ENCODE measurements at regions not wholly inside any gene's neighbourhood (a gene's known extent, or its start where the extent isn't known, plus 50 kb on each side); places are given as distances from the start of the nearest gene placed in this dataset.
A peak's percentile ranks its signal among the peaks of the same experiment; 100 is the strongest.
"Not testable (repeated sequence)": the region's sequence is repeated elsewhere in the genome, so short reads cannot be mapped to it uniquely, and the experiment has no call there.

DNA sequence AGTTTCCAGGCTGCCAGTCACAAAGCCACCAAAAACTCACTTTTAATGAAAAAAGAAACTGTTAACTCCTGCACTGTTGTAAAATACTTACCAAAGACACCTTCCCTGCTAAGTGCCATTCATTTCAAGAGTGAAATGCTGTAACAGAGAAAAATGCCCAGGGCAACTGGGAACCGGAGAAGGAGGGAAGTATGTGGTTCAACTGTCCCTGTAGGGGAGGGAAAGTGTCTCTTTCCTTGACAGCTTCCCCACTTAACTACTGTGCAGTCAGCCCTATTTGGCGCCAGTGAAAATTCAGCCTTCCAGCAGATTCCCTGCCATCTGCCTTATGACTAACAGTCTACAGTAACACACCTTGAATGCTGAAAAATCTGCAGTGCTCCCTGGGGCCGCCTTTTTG, 789.0 kb downstream of the DIAPH3 start:
- Histone ChIP-seq H3K27me3 (ENCODE audit: insufficient read depth, low read length) (no peaks in the 10 kb centered on the region), H3K9me3 (ENCODE audit: insufficient read depth, low read depth, low read length) (no peaks in the 10 kb centered on the region), H3K36me3 (ENCODE audit: insufficient read depth, low read length) (no peaks in the 10 kb centered on the region), H3K9ac (ENCODE audit: low read depth, low read length) (no peak overlapping the region), H3K4me1 (ENCODE audit: insufficient read depth, low read length) (peaks cover 15% of the 10 kb centered on the region), H3K4me3 (ENCODE audit: low read length) (no peak overlapping the region), H3K27ac (ENCODE audit: low read depth, low read length) (no peak overlapping the region)
- 57% methylated on average over 3 of the region's 3 CpGs for WGBS

DNA sequence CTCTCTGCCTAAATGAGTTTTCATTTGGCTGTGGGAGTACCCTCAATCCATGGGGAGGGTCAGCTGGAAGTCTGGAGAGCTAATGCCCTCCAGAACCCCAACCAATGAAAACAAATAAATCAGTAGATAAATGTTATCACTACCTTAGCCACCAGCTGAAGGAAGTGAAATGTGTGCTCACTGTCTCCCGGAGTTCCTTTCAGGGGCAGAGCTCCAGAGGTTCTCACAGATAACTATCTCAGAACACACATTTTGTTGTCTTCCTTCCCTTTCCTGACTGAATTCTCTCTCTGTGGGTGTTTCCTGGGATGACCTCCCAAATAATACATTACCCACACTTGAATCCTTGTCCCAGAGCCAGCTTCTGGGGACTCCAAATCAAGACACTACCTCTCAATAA, 779.6 kb downstream of the DIAPH3 start:
- H3K36me3 ChIP-seq (ENCODE audit: insufficient read depth, low read length) = no peaks in the 10 kb centered on the region
- 79% methylated on average over 1 of the region's 1 CpG for WGBS
- H3K9ac ChIP-seq (ENCODE audit: low read depth, low read length) = no peak overlapping the region
- H3K9me3 ChIP-seq (ENCODE audit: insufficient read depth, low read depth, low read length) = no peaks in the 10 kb centered on the region
- H3K27me3 ChIP-seq (ENCODE audit: insufficient read depth, low read length) = no peaks in the 10 kb centered on the region
- no peak overlapping the region for H3K4me3 ChIP-seq (ENCODE audit: low read length)
- no peaks in the 10 kb centered on the region for H3K4me1 ChIP-seq (ENCODE audit: insufficient read depth, low read length)
- H3K27ac ChIP-seq (ENCODE audit: low read depth, low read length) = no peak overlapping the region

DNA sequence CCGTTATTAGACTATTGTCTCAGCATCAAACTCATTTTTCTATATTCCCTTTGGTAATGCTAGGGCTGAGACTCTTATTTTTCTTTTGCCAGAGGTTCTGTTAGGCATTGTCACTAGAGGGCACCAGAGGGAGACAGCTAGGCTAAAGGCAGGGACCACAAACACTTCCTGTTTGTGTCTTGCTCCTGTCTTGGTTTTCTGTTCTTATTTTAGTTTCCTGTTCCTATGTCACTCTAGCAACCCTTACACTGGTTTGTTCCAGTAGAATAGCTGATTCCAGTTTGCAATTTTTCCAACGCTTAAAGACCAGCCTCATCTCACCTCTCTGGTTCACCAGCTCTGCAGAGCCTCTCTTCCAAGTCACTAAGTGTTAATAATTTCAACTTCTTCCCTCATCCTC, 772.0 kb downstream of the DIAPH3 start:
- Histone ChIP-seq H3K27ac (ENCODE audit: low read depth, low read length) (no peak overlapping the region), H3K4me3 (ENCODE audit: low read length) (no peak overlapping the region), H3K9me3 (ENCODE audit: insufficient read depth, low read depth, low read length) (no peaks in the 10 kb centered on the region), H3K9ac (ENCODE audit: low read depth, low read length) (no peak overlapping the region), H3K36me3 (ENCODE audit: insufficient read depth, low read length) (no peaks in the 10 kb centered on the region), H3K4me1 (ENCODE audit: insufficient read depth, low read length) (no peaks in the 10 kb centered on the region), H3K27me3 (ENCODE audit: insufficient read depth, low read length) (no peaks in the 10 kb centered on the region)
- 41% methylated on average over 2 of the region's 2 CpGs for WGBS

DNA sequence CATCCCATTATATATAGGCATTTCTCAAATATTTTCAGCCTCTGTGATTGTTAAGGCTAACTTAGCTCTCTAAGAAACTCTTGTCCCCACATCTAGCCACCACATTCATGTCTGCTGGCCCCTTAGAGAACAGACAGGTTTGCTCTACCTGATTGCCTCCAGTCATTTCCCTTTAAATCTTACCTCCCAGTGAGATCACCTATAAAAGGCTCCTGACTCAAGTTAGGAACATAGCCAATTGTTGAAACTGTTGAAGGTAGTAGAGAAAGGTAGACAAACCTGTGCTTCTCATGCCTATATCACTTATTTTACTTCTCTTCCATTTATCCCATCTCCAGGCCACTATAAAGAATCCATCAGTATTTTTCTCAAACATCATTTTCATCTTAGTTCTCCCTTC, 771.4 kb downstream of the DIAPH3 start:
- Histone ChIP-seq H3K27ac (ENCODE audit: low read depth, low read length) (no peak overlapping the region), H3K27me3 (ENCODE audit: insufficient read depth, low read length) (no peaks in the 10 kb centered on the region), H3K9me3 (ENCODE audit: insufficient read depth, low read depth, low read length) (no peaks in the 10 kb centered on the region), H3K9ac (ENCODE audit: low read depth, low read length) (no peak overlapping the region), H3K4me1 (ENCODE audit: insufficient read depth, low read length) (no peaks in the 10 kb centered on the region), H3K36me3 (ENCODE audit: insufficient read depth, low read length) (no peaks in the 10 kb centered on the region), H3K4me3 (ENCODE audit: low read length) (no peak overlapping the region)

DNA sequence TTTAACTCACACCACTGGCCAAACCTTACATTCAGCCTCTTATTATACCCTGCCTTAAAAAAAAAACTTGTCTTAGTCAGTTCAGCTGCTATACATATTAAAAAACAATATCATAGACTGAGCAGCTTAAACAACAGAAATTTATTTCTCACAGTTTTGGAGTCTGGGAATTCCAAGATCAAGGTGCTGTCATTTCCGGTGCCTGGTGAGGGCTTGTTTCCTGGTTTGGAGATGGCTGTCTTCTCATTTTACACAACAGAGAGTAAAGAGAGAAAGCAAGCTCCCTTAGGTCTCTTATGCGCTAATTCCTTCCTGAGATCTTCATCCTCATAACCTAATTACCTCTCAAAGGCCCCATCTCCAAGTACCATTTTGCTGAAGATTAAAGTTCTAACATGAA, 769.2 kb downstream of the DIAPH3 start:
- Histone ChIP-seq H3K27ac (ENCODE audit: low read depth, low read length) (no peak overlapping the region), H3K4me1 (ENCODE audit: insufficient read depth, low read length) (peaks cover 5% of the 10 kb centered on the region; the same call in 1 of the 2 replicates), H3K4me3 (ENCODE audit: low read length) (no peak overlapping the region), H3K36me3 (ENCODE audit: insufficient read depth, low read length) (no peaks in the 10 kb centered on the region), H3K9ac (ENCODE audit: low read depth, low read length) (no peak overlapping the region), H3K27me3 (ENCODE audit: insufficient read depth, low read length) (no peaks in the 10 kb centered on the region), H3K9me3 (ENCODE audit: insufficient read depth, low read depth, low read length) (no peaks in the 10 kb centered on the region)
- 94% methylated on average over 2 of the region's 2 CpGs for WGBS

DNA sequence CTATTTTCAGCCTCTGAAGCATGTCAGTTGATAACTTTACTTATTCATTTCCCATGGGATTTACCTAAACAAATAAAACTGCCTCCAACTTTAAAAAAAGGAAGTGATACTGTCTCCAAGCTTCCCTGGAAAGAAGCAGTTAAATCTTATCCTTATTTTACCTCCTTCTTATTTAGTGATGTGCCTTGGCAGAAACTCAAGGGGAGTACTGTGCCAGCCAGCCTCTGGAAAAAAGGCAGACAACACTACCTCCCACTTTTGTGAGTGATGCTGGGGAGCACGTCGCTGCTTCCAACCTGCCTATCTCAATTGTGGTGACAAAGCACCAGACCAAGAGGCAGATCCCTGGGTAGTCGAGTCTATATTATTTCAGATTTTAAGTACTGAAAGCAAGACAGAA, 765.6 kb downstream of the DIAPH3 start:
- Histone ChIP-seq H3K27ac (ENCODE audit: low read depth, low read length) (no peak overlapping the region), H3K9ac (ENCODE audit: low read depth, low read length) (no peak overlapping the region)
- 82% methylated on average over 3 of the region's 3 CpGs for WGBS

DNA sequence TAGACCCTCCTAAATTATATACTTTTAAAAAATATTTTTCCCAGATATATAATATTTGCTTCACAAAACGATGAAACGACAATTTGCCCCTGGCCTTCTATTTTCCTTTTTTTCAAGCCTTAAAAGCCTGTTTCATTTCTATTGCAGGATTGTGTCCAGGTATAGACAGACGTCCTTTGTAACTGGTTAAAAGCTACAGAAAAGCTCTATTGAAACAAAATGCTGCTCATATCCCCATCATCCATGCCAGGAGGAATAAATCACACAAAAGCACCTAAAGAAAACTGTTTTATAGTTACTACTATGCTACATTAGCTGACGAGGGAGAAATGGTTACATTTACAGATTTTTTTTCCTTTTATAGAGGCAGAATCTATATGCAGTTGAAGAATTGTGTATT, 765.1 kb downstream of the DIAPH3 start:
- H3K4me1 ChIP-seq (ENCODE audit: insufficient read depth, low read length) = peaks cover 5% of the 10 kb centered on the region; the same call in 1 of the 2 replicates
- WGBS = 93% methylated on average over 4 of the region's 4 CpGs
- no peaks in the 10 kb centered on the region for H3K36me3 ChIP-seq (ENCODE audit: insufficient read depth, low read length)
- no peak overlapping the region for H3K9ac ChIP-seq (ENCODE audit: low read depth, low read length)
- H3K27me3 ChIP-seq (ENCODE audit: insufficient read depth, low read length) = no peaks in the 10 kb centered on the region
- peaks cover 4% of the 10 kb centered on the region; the same call in 1 of the 2 replicates for H3K9me3 ChIP-seq (ENCODE audit: insufficient read depth, low read depth, low read length)
- no peak overlapping the region for H3K27ac ChIP-seq (ENCODE audit: low read depth, low read length)
- no peak overlapping the region for H3K4me3 ChIP-seq (ENCODE audit: low read length)

More for the DNA sequence above, 765.6 kb downstream of the DIAPH3 start:
- no peak overlapping the region for H3K4me3 ChIP-seq (ENCODE audit: low read length)
- no peaks in the 10 kb centered on the region for H3K9me3 ChIP-seq (ENCODE audit: insufficient read depth, low read depth, low read length)
- H3K27me3 ChIP-seq (ENCODE audit: insufficient read depth, low read length) = no peaks in the 10 kb centered on the region
- H3K4me1 ChIP-seq (ENCODE audit: insufficient read depth, low read length) = peaks cover 5% of the 10 kb centered on the region; the same call in 1 of the 2 replicates
- H3K36me3 ChIP-seq (ENCODE audit: insufficient read depth, low read length) = no peaks in the 10 kb centered on the region

DNA sequence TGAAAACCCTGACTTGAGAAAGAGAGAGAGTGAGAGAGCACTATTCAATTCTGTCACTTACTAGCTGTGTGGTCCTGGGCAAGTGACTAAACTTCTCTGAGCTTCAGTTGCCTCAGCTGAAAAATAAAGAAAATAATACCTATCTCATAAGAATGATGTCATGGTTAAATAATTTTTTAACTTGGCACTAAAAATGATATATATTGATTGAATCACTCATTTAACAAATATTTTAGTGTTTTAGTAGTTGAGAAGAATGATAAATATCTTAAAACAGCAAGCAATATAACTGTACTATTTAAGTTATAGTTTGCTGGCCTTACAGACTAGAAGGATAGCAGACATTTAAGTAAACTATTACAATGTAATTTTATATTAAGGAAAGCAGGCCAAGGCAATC, 764.2 kb downstream of the DIAPH3 start:
- H3K27ac ChIP-seq (ENCODE audit: low read depth, low read length) = no peak overlapping the region
- no peak overlapping the region for H3K4me3 ChIP-seq (ENCODE audit: low read length)
- no peak overlapping the region for H3K9ac ChIP-seq (ENCODE audit: low read depth, low read length)
- peaks cover 5% of the 10 kb centered on the region; the same call in 1 of the 2 replicates for H3K4me1 ChIP-seq (ENCODE audit: insufficient read depth, low read length)
- peaks cover 4% of the 10 kb centered on the region; the same call in 1 of the 2 replicates for H3K9me3 ChIP-seq (ENCODE audit: insufficient read depth, low read depth, low read length)
- H3K27me3 ChIP-seq (ENCODE audit: insufficient read depth, low read length) = no peaks in the 10 kb centered on the region
- H3K36me3 ChIP-seq (ENCODE audit: insufficient read depth, low read length) = no peaks in the 10 kb centered on the region

DNA sequence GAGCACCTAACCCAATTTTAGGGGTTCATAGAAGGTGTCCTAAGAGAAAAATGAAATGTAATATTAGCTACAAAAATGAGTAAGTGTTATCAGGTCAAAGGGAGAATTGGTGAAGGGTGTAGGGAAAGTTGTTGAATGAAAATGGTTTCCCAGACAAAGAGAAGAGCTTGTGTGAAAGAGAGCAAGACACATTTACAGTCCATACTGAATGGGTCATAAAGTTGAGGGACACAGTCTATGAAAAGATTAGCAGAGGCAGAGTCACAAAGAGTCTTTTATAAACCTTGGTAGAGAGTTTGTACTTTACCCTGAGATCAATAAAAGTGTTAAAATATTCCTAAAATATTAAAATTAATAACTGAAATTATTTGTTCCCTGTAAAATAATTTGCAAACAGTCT, 759.4 kb downstream of the DIAPH3 start:
- H3K9me3 ChIP-seq (ENCODE audit: insufficient read depth, low read depth, low read length) = peaks cover 24% of the 10 kb centered on the region
- H3K27me3 ChIP-seq (ENCODE audit: insufficient read depth, low read length) = no peaks in the 10 kb centered on the region
- H3K27ac ChIP-seq (ENCODE audit: low read depth, low read length) = no peak overlapping the region
- no peak overlapping the region for H3K9ac ChIP-seq (ENCODE audit: low read depth, low read length)
- H3K4me3 ChIP-seq (ENCODE audit: low read length) = no peak overlapping the region
- H3K36me3 ChIP-seq (ENCODE audit: insufficient read depth, low read length) = peaks cover 3% of the 10 kb centered on the region; the same call in 1 of the 2 replicates
- H3K4me1 ChIP-seq (ENCODE audit: insufficient read depth, low read length) = peaks cover 22% of the 10 kb centered on the region

DNA sequence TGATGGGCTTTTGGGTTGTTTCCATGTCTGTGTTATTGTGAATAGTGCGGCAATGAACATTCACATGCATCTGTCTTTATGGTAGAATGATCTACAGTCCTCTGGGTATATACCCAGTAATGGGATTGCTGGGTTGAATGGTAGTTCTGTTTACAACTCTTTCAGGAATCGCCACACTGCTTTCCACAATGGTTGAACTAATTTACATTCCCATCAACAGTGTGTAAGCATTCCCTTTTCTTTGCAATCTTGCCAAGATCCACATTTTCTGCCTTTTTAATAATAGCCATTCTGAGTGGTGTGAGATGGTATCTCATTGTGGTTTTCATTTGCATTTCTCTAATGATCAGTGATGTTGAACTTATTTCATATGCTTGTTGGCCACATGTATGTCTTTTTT, 756.5 kb downstream of the DIAPH3 start:
- not testable (repeated sequence) for H3K9ac ChIP-seq (ENCODE audit: low read depth, low read length); H3K4me3 ChIP-seq (ENCODE audit: low read length); H3K27me3 ChIP-seq (ENCODE audit: insufficient read depth, low read length); H3K36me3 ChIP-seq (ENCODE audit: insufficient read depth, low read length); H3K27ac ChIP-seq (ENCODE audit: low read depth, low read length)
- H3K9me3 ChIP-seq (ENCODE audit: insufficient read depth, low read depth, low read length) = peaks cover 24% of the 10 kb centered on the region
- H3K4me1 ChIP-seq (ENCODE audit: insufficient read depth, low read length) = peaks cover 29% of the 10 kb centered on the region
- 98% methylated on average over 2 of the region's 2 CpGs for WGBS

DNA sequence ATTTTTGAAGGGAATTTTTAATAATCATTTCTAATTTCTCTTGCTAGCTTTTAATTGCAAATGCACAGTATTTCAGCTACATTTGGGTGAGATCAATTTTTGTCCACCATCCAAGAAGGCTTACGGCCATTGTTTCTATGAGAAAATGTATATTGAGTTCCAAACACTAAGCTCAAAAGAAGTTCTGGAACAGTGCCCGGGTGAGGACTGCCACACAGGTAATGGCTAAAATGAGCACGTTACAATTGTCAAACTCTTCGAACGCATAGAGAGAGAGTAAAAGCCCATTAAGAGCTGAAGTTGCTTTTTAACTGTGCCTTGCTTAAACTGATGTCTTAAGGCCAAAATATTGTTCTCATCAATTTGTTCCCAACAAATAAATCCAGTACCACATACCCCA, 755.0 kb downstream of the DIAPH3 start:
- no peak overlapping the region for H3K9ac ChIP-seq (ENCODE audit: low read depth, low read length)
- H3K9me3 ChIP-seq (ENCODE audit: insufficient read depth, low read depth, low read length) = peaks cover 21% of the 10 kb centered on the region
- peaks cover 3% of the 10 kb centered on the region; the same call in 1 of the 2 replicates for H3K36me3 ChIP-seq (ENCODE audit: insufficient read depth, low read length)
- WGBS = 86% methylated on average over 5 of the region's 5 CpGs
- no peaks in the 10 kb centered on the region for H3K27me3 ChIP-seq (ENCODE audit: insufficient read depth, low read length)
- H3K4me3 ChIP-seq (ENCODE audit: low read length) = no peak overlapping the region
- peaks cover 35% of the 10 kb centered on the region for H3K4me1 ChIP-seq (ENCODE audit: insufficient read depth, low read length)
- peak overlapping the region; percentile 95; the same call in 1 of the 2 replicates for H3K27ac ChIP-seq (ENCODE audit: low read depth, low read length)

DNA sequence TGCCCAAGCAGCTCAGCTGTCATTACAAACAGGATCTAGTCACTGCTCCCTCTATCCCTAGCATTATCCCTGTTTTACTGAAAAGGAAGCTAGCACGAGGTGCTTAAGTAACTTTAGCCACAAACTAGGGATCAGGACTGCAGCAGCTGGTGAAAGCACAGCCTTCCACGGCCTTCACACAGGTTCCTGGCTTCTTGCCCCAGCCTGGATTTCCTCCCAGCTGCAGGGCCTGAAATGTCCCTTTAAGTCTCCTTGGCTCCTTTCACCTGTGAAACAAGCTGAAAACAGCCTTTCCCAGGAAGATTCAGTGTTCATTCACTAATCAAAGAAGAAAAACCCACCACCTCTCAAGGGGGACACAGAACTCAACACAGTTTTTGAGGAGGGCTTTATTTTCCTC, 754.5 kb downstream of the DIAPH3 start:
- Histone ChIP-seq H3K27ac (ENCODE audit: low read depth, low read length) (peak overlapping the region; percentile 95), H3K9me3 (ENCODE audit: insufficient read depth, low read depth, low read length) (peaks cover 21% of the 10 kb centered on the region), H3K27me3 (ENCODE audit: insufficient read depth, low read length) (no peaks in the 10 kb centered on the region), H3K36me3 (ENCODE audit: insufficient read depth, low read length) (peaks cover 3% of the 10 kb centered on the region; the same call in 1 of the 2 replicates), H3K4me1 (ENCODE audit: insufficient read depth, low read length) (peaks cover 35% of the 10 kb centered on the region), H3K4me3 (ENCODE audit: low read length) (no peak overlapping the region), H3K9ac (ENCODE audit: low read depth, low read length) (peak overlapping the region; percentile 49)
- 25% methylated on average over 2 of the region's 2 CpGs for WGBS
